Central memory CD8-positive, alpha-beta T cell (primary cell): ENCODE measurements at regions not wholly inside any gene's neighbourhood (a gene's known extent, or its start where the extent isn't known, plus 50 kb on each side); places are given as distances from the start of the nearest gene placed in this dataset.

Source experiments
- ATAC-seq: fragments of 150-1000 bp; cut with Tn5 transposase; replicated peaks from 2 replicates; pipeline ENCODE4 v1.10.0; 2022; ENCODE audit warnings: mild to moderate bottlenecking, moderate FRiP score, moderate number of reproducible peaks; ENCODE audit not compliant: poor library complexity, severe bottlenecking; ENCODE audit errors: extremely low read depth
- DNase-seq, 2 donors: peaks; one replicate each; pipeline ENCODE4 v3.0.0; 2021; ENCODE audit warnings: low spot score in 2 of 2
- H3K27ac Mint-ChIP-seq: one replicate; pipeline ENCODE4 v1.8.0; 2022; ENCODE audit warnings: low read depth, mild to moderate bottlenecking, moderate library complexity, mixed read lengths
- H3K27me3 Mint-ChIP-seq: one replicate; pipeline ENCODE4 v1.8.0; 2022; ENCODE audit warnings: mixed read lengths
- H3K36me3 Mint-ChIP-seq: one replicate; pipeline ENCODE4 v1.8.0; 2022; ENCODE audit warnings: mild to moderate bottlenecking, moderate library complexity, mixed read lengths; ENCODE audit not compliant: insufficient read depth
- H3K4me1 Mint-ChIP-seq: one replicate; pipeline ENCODE4 v1.8.0; 2022; ENCODE audit warnings: mixed read lengths
- H3K4me3 Mint-ChIP-seq: one replicate; pipeline ENCODE4 v1.8.0; 2022; ENCODE audit warnings: mild to moderate bottlenecking, moderate library complexity, mixed read lengths
- H3K9me3 Mint-ChIP-seq: one replicate; pipeline ENCODE4 v1.8.0; 2022; ENCODE audit warnings: mixed read lengths

DNA sequence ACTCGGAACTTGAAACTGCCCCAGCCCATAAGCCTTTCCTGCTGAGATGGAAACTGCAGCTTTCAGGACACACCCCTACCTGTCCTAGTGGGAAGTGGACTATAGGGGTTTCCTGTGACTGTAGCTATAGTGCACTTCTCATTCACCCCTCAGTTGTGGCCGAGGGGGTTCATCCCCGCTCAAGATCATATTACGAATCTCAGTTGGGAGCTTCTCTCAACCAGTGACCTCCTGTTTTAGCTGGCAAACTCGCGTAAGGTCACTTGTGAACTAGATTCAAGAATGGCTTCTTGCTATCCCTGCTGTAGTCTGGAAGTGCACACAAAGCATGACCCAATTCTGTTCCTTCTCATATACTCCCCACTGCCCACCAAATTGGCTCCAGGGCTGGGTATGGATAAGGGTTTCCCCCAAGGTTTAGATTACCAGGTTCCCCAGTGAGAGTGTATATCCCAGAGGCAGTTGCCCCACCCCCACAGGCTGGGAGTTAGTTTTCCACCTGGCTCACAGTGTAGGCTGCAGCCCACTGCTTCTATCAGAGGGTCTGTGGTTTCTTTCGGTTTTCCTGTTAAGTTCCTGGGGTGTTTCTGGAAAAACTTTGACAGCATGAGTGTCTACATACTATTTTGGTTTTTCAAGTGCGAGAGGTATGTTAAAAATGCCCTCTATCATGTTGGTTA, 812.9 kb downstream of the JRKL start:
- DNase-seq (no peak), ATAC-seq (no peak)
- no peaks in the 10 kb centered on the region for H3K36me3 Mint-ChIP-seq
- H3K4me3 Mint-ChIP-seq, result no peak overlapping the region
- no peak overlapping the region for H3K27ac Mint-ChIP-seq
- H3K4me1 Mint-ChIP-seq, result no peaks in the 10 kb centered on the region
- H3K27me3 Mint-ChIP-seq, result no peaks in the 10 kb centered on the region
- H3K9me3 Mint-ChIP-seq, result peaks cover 3% of the 10 kb centered on the region

DNA sequence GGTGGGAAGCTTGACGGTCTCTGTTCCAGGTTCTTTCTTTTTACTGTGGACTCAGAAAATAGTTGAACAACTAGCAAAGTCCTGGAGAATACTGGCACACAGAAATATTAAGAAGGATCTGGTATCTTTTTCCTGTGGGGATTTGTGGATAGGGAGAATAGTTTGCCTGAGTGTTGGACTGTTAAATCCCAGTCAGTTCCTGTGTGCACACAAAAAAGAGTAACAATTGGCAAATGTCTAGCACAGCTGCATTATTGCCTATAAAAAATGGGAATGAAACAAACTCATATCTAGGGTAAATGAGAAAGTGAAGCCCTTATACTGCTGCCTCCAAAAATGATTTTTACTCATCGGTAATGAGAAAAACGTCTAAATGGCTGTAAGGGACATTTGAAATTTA, 828.2 kb downstream of the JRKL start:
- Mint-ChIP-seq H3K27me3 (no peaks in the 10 kb centered on the region), H3K4me3 (no peak overlapping the region), H3K9me3 (peaks cover 6% of the 10 kb centered on the region), H3K27ac (no peak overlapping the region), H3K4me1 (no peaks in the 10 kb centered on the region), H3K36me3 (no peaks in the 10 kb centered on the region)
- no peak for ATAC-seq
- DNase-seq, result no peak

DNA sequence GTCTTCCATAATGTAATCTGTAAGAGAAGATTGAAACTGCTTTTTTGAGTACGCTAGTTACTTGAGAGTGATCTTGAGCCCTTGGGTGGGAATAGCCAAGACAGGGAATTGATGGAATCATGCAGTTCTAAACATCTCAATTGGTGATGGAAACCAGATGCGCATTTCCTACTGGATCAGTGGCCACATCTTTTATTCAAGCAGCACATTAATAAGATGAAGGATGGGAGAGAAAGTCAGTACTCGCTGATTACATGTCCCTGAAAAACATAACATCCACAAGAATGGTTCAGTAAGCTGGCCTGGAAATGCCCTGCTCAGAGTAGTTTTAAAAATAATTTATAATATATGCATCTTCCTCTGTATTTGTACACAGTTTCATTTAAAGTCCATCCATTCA, 833.8 kb downstream of the JRKL start:
- DNase-seq, result no peak
- no peak overlapping the region for H3K27ac Mint-ChIP-seq
- H3K9me3 Mint-ChIP-seq, result no peaks in the 10 kb centered on the region
- H3K36me3 Mint-ChIP-seq, result peaks cover 2% of the 10 kb centered on the region
- no peaks in the 10 kb centered on the region for H3K4me1 Mint-ChIP-seq
- ATAC-seq, result no peak
- no peak overlapping the region for H3K4me3 Mint-ChIP-seq
- no peaks in the 10 kb centered on the region for H3K27me3 Mint-ChIP-seq

DNA sequence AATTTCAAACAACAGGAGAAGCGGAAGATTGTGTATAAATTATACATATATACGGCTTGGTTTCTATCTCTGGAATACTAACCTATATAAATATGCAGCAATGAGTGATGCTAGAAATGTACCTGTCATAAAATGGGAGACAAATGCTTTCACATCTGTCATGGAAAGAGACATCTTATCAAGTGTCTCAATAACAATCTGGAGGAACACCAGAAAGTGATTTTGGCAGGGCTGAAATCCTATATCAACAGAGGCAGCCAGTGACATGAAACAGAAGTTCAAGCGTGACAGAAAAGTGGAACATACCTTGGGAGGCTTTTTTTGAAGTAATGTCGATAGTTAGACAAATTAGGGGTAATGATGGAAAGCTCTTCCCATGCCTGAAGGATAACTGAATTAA, 834.6 kb downstream of the JRKL start:
- H3K4me3 Mint-ChIP-seq, result no peak overlapping the region
- H3K27me3 Mint-ChIP-seq, result no peaks in the 10 kb centered on the region
- ATAC-seq, result no peak
- peaks cover 3% of the 10 kb centered on the region for H3K9me3 Mint-ChIP-seq
- no peaks in the 10 kb centered on the region for H3K4me1 Mint-ChIP-seq
- no peak for DNase-seq
- no peak overlapping the region for H3K27ac Mint-ChIP-seq
- H3K36me3 Mint-ChIP-seq, result peaks cover 2% of the 10 kb centered on the region

DNA sequence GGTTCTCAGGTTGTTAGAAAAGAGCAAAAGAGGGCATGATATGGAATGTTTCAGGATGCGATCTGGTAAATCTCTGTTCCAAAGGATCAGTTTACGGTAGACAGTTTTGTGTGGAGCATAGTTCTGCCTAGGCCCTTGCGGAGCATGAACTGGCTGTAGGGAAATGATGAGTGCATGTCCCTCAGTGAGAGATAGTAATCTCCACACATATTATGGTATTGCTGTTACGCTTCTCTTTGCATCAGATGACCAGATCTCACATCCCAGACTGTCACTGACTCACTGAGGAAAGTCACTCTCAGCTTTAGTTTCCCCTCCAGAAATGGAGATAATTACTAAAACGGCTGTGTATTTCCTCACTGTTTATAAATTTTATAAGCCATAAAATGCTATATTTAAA, 836.0 kb downstream of the JRKL start:
- Mint-ChIP-seq H3K4me1 (no peaks in the 10 kb centered on the region), H3K27ac (no peak overlapping the region), H3K4me3 (no peak overlapping the region), H3K36me3 (peaks cover 2% of the 10 kb centered on the region), H3K27me3 (no peaks in the 10 kb centered on the region), H3K9me3 (peaks cover 11% of the 10 kb centered on the region)
- DNase-seq, result no peak
- ATAC-seq, result no peak

DNA sequence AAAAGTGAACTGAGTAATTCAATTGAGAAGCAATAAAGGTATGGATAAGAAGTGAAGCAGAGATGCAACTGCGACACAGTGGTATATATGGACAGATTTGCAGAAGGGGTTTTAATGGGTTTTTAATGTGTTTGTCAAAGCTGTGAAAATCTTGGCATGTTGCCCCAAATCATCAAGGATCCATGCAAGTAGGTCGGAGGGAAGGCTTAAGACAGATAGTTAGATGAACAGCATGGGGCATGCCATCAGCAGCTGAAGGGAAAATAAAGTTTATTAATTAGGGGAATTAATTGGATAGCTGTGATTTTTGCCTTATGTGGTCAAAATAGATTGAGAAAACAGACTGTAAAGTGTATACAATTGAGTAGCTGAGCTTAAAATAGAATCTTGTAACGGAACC, 840.1 kb downstream of the JRKL start:
- Mint-ChIP-seq H3K36me3 (peaks cover 2% of the 10 kb centered on the region), H3K27me3 (no peaks in the 10 kb centered on the region), H3K27ac (no peak overlapping the region), H3K4me1 (no peaks in the 10 kb centered on the region), H3K4me3 (no peak overlapping the region), H3K9me3 (peaks cover 11% of the 10 kb centered on the region)
- no peak for DNase-seq
- no peak for ATAC-seq

DNA sequence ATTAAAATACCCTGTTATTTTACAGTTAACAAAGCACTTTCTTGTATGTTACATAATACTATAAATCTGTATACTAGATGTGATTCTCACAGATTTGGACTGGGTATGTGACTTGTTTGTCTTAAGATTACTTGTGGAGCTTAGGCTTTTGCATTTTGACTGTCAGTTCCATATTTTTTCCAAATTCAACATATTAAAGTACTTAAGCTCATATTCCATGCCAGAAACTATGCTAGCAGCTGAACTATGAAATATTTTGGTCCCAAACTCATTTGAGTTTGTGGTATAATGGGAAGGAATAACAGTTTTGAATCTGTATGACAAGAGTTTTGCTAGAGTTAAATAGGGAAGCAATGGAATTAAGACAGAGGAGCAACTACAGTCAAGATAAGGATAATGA, 841.4 kb downstream of the JRKL start:
- Mint-ChIP-seq H3K36me3 (peaks cover 2% of the 10 kb centered on the region), H3K27ac (no peak overlapping the region), H3K27me3 (no peaks in the 10 kb centered on the region), H3K9me3 (peaks cover 11% of the 10 kb centered on the region), H3K4me1 (no peaks in the 10 kb centered on the region), H3K4me3 (no peak overlapping the region)
- DNase-seq (no peak), ATAC-seq (no peak)

DNA sequence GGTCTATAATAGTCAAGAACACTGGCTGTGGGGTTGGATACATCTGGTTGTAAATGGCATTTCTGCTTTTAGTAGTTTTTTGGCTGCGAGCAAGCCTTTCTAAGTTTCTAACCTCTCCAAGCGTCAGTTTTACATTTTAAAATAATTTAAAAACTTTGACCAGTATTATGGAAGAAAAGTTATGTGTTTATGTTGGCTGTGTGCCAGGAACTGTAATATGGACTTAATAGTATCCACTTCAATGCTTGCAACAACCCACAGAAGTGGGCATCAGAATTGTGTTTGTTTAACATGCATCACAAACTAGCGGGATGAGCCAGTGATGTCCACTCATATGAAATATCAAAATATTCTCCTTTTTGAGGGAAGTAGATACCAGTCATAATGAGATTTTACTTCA, 844.2 kb downstream of the JRKL start:
- no peak overlapping the region for H3K4me3 Mint-ChIP-seq
- no peak for ATAC-seq
- no peak overlapping the region for H3K27ac Mint-ChIP-seq
- no peaks in the 10 kb centered on the region for H3K4me1 Mint-ChIP-seq
- H3K27me3 Mint-ChIP-seq, result no peaks in the 10 kb centered on the region
- no peak for DNase-seq
- H3K9me3 Mint-ChIP-seq, result peaks cover 11% of the 10 kb centered on the region
- no peaks in the 10 kb centered on the region for H3K36me3 Mint-ChIP-seq

DNA sequence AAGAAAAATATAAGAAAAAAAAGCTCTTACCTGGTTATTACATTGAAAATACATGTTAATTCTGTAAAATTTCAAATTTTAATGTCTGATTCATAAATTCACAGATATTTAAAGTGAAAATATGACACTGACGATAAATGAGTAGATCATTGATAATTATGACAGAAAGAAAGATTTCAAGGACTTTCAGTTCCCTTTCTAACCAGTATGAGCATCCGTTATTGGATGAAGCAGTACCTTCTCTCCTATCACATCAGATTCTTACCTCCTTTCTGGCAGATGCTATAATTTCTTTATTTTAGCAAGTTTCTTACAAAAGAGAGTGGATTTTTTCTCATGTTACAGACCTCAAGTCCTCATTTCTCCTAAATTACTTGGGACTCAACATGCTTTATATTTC, 847.3 kb downstream of the JRKL start:
- ATAC-seq, result no peak
- H3K27ac Mint-ChIP-seq, result no peak overlapping the region
- no peaks in the 10 kb centered on the region for H3K27me3 Mint-ChIP-seq
- no peak for DNase-seq
- H3K36me3 Mint-ChIP-seq, result no peaks in the 10 kb centered on the region
- H3K9me3 Mint-ChIP-seq, result peaks cover 12% of the 10 kb centered on the region
- no peaks in the 10 kb centered on the region for H3K4me1 Mint-ChIP-seq
- H3K4me3 Mint-ChIP-seq, result no peak overlapping the region

DNA sequence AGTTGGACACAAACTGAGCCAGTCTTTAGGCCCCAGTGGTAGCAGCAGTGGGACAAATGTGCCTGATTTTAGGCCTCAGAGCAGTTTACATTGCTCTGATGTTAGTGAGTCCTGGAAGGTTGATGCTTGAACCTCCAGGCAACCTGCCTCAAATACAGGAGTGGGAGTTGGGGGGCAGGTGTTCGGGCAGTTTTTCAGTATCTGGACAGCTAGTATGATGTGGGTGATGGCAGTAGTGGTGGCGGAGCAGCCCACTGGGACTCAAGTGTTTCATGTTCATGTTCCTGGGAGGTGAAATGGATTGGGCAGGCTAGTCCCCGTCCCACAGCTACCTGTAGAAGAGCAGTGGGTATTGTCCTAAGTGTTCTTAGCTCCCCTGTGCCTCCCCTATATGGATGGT, 857.8 kb downstream of the JRKL start:
- H3K4me3 Mint-ChIP-seq, result no peak overlapping the region
- no peaks in the 10 kb centered on the region for H3K4me1 Mint-ChIP-seq
- no peak for DNase-seq
- no peaks in the 10 kb centered on the region for H3K27me3 Mint-ChIP-seq
- peaks cover 16% of the 10 kb centered on the region for H3K9me3 Mint-ChIP-seq
- no peak for ATAC-seq
- H3K36me3 Mint-ChIP-seq, result no peaks in the 10 kb centered on the region
- no peak overlapping the region for H3K27ac Mint-ChIP-seq

DNA sequence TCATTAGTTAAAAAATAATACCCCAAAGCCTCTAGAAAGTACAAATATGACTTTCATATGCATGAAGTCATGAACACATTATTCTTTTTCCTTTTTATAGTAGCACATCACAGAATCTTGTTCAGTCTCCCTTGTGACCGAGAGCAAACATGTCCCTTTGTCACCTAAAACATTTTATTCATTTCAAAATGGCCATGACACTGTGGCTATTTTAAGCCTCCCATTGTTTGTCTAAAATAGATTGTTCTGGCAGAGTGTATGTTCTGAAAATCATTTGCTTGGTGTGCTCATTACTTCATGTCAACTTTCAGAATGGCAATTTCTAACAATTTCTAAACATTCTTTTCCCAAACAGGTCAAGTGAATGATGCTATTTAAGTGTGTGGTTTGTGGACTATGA, 865.0 kb downstream of the JRKL start:
- Mint-ChIP-seq H3K27ac (no peak overlapping the region), H3K4me3 (no peak overlapping the region), H3K4me1 (no peaks in the 10 kb centered on the region), H3K27me3 (no peaks in the 10 kb centered on the region), H3K36me3 (no peaks in the 10 kb centered on the region), H3K9me3 (peaks cover 22% of the 10 kb centered on the region)
- ATAC-seq (no peak), DNase-seq (no peak)

DNA sequence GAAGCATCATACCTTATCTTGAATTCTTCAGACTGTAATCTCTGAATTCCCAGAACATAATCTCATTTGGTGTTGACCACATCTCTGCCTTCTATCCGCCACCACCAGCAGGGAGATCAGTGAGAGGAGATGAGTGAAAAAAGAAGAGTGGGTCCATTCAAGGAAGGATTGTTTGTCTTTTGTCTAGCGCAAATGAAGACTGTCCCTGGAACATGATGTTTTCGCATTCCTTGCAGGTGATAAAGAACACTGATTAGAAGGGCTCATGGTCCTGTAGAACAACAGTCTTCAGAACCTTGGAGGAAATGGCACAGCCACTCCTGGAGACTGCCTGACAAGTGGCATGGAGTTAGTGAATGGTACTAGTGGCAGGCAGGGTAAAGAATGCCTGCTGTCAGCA, 869.6 kb downstream of the JRKL start:
- ATAC-seq, result no peak
- Mint-ChIP-seq H3K4me1 (no peaks in the 10 kb centered on the region), H3K27ac (no peak overlapping the region), H3K4me3 (no peak overlapping the region), H3K27me3 (no peaks in the 10 kb centered on the region), H3K9me3 (peaks cover 30% of the 10 kb centered on the region), H3K36me3 (no peaks in the 10 kb centered on the region)
- DNase-seq, result no peak

DNA sequence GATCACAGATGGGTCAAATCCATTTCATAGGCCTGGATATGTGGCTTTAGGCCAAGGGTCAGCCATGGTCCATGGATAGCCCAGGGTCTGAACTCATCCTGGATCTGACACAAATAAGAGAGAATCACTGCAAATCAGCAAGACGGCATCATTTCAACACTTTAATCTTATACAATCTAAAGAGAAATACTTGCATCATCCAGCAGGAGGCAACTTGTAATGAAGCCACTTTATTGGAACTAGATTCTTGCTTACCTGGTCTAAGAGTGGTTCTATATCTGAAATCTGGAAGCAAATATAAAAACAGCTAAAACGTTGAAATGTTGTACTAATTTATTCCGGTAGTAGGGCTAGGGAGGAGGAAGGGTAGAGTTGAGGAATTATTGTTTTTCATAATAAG, 870.1 kb downstream of the JRKL start:
- Mint-ChIP-seq H3K9me3 (peaks cover 30% of the 10 kb centered on the region), H3K4me1 (no peaks in the 10 kb centered on the region), H3K27ac (no peak overlapping the region), H3K36me3 (no peaks in the 10 kb centered on the region), H3K4me3 (no peak overlapping the region), H3K27me3 (no peaks in the 10 kb centered on the region)
- ATAC-seq (no peak), DNase-seq (no peak)
